GM19324 (cell line): ENCODE measurements at regions not wholly inside any gene's neighbourhood (a gene's known extent, or its start where the extent isn't known, plus 50 kb on each side); places are given as distances from the start of the nearest gene placed in this dataset.

Source experiments
- ATAC-seq: cut with Tn5 transposase; IDR thresholded peaks from one replicate; pipeline ENCODE4 v1.9.1; 2021; ENCODE audit warnings: mild to moderate bottlenecking, moderate library complexity; ENCODE audit not compliant: unreplicated experiment, low FRiP score

GRCh38 chr20:59376109-59376841 lies 75.9 kb downstream of the EDN3 start:
- ATAC-seq: no peak

GRCh38 chr20:59376998-59377397 lies 76.6 kb downstream of the EDN3 start:
- ATAC-seq: no peak

GRCh38 chr20:59377842-59378241 lies 77.4 kb downstream of the EDN3 start:
- no peak for ATAC-seq

- no peak for ATAC-seq
Measured at GRCh38 chr20:59378396-59378795, 78.0 kb downstream of the EDN3 start.

- ATAC-seq: no peak
Measured at GRCh38 chr20:59378966-59379365, 78.6 kb downstream of the EDN3 start.

- no peak for ATAC-seq
Measured at GRCh38 chr20:59381689-59382088, 81.3 kb downstream of the EDN3 start.

- no peak for ATAC-seq
Measured at GRCh38 chr20:59382157-59382725, 81.8 kb downstream of the EDN3 start.

GRCh38 chr20:59382907-59383306 lies 82.5 kb downstream of the EDN3 start:
- no peak for ATAC-seq

- no peak for ATAC-seq
Measured at GRCh38 chr20:59385038-59385437, 84.6 kb downstream of the EDN3 start.

- ATAC-seq: no peak
Measured at GRCh38 chr20:59385480-59385879, 85.1 kb downstream of the EDN3 start.

GRCh38 chr20:59386809-59387208 lies 86.4 kb downstream of the EDN3 start:
- no peak for ATAC-seq

- ATAC-seq: no peak
Measured at GRCh38 chr20:59387891-59388290, 87.5 kb downstream of the EDN3 start.

GRCh38 chr20:59388402-59388801 lies 88.0 kb downstream of the EDN3 start:
- no peak for ATAC-seq

GRCh38 chr20:59390437-59390836 lies 90.0 kb downstream of the EDN3 start:
- no peak for ATAC-seq

- no peak for ATAC-seq
Measured at GRCh38 chr20:59391975-59392374, 91.6 kb downstream of the EDN3 start.

GRCh38 chr20:59392736-59393135 lies 92.3 kb downstream of the EDN3 start:
- no peak for ATAC-seq

GRCh38 chr20:59393142-59393541 lies 92.7 kb downstream of the EDN3 start:
- ATAC-seq: no peak

- no peak for ATAC-seq
Measured at GRCh38 chr20:59395729-59396128, 95.3 kb downstream of the EDN3 start.

- no peak for ATAC-seq
Measured at GRCh38 chr20:59398537-59399205, 98.3 kb downstream of the EDN3 start.

- ATAC-seq: no peak
Measured at GRCh38 chr20:59399426-59400099, 99.2 kb downstream of the EDN3 start.

- ATAC-seq: no peak
Measured at GRCh38 chr20:59400708-59401107, 100.3 kb downstream of the EDN3 start.
